ENCODE measurements at regions not wholly inside any gene's neighbourhood (a gene's known extent, or its start where the extent isn't known, plus 50 kb on each side); places are given as distances from the start of the nearest gene placed in this dataset.

- TF ChIP-seq CTCF (IDR thresholded peaks at IDR 0.05) (no peak), POLR2A (IDR thresholded peaks at IDR 0.05) (no peak)
- no peak for DNase-seq
- H3K4me1 ChIP-seq = no peaks in the 10 kb centered on the region
- no peaks in the 10 kb centered on the region for H3K9me3 ChIP-seq
- intact Hi-C loops (cut with DNase I; ENCODE audit: low total_unique reads) = no loop called here
- H3K27me3 ChIP-seq = no peaks in the 10 kb centered on the region
- H3K4me3 ChIP-seq = no peak overlapping the region
- H3K27ac ChIP-seq = no peak overlapping the region
- no peaks in the 10 kb centered on the region for H3K36me3 ChIP-seq
Measured at GRCh38 chr3:110101361-110101760, 764.0 kb upstream of the DPPA4 start.

- intact Hi-C loops (cut with DNase I; ENCODE audit: low total_unique reads) = no loop called here
- H3K36me3 ChIP-seq = no peaks in the 10 kb centered on the region
- no peaks in the 10 kb centered on the region for H3K27me3 ChIP-seq
- H3K27ac ChIP-seq = no peak overlapping the region
- H3K4me3 ChIP-seq = no peak overlapping the region
- no peak for TF ChIP-seq CTCF (IDR thresholded peaks at IDR 0.05)
- TF ChIP-seq POLR2A (IDR thresholded peaks at IDR 0.05) = no peak
- DNase-seq = no peak
- no peaks in the 10 kb centered on the region for H3K9me3 ChIP-seq
- no peaks in the 10 kb centered on the region for H3K4me1 ChIP-seq
Measured at GRCh38 chr3:110106805-110107204, 769.5 kb upstream of the DPPA4 start.

- Histone ChIP-seq H3K27me3 (no peaks in the 10 kb centered on the region), H3K9me3 (no peaks in the 10 kb centered on the region), H3K27ac (no peak overlapping the region), H3K4me3 (no peak overlapping the region), H3K4me1 (no peaks in the 10 kb centered on the region), H3K36me3 (no peaks in the 10 kb centered on the region)
- intact Hi-C loops (cut with DNase I; ENCODE audit: low total_unique reads) = no loop called here
- no peak for DNase-seq
- TF ChIP-seq POLR2A (IDR thresholded peaks at IDR 0.05) (no peak), CTCF (IDR thresholded peaks at IDR 0.05) (no peak)
Measured at GRCh38 chr3:110123946-110124345, 786.6 kb upstream of the DPPA4 start.

GRCh38 chr3:110126065-110126464, 788.7 kb upstream of the DPPA4 start:
- Histone ChIP-seq H3K9me3 (no peaks in the 10 kb centered on the region), H3K4me3 (no peak overlapping the region), H3K4me1 (no peaks in the 10 kb centered on the region), H3K27ac (no peak overlapping the region), H3K36me3 (no peaks in the 10 kb centered on the region), H3K27me3 (no peaks in the 10 kb centered on the region)
- DNase-seq = no peak
- TF ChIP-seq CTCF (IDR thresholded peaks at IDR 0.05) (no peak), POLR2A (IDR thresholded peaks at IDR 0.05) (no peak)
- intact Hi-C loops (cut with DNase I; ENCODE audit: low total_unique reads) = no loop called here

- no peaks in the 10 kb centered on the region for H3K9me3 ChIP-seq
- TF ChIP-seq CTCF (IDR thresholded peaks at IDR 0.05) (no peak), POLR2A (IDR thresholded peaks at IDR 0.05) (no peak)
- intact Hi-C loops (cut with DNase I; ENCODE audit: low total_unique reads) = no loop called here
Measured at GRCh38 chr3:110133971-110134370, 796.6 kb upstream of the DPPA4 start.

More at GRCh38 chr3:110133971-110134370, 796.6 kb upstream of the DPPA4 start:
- Histone ChIP-seq H3K4me1 (no peaks in the 10 kb centered on the region), H3K27me3 (no peaks in the 10 kb centered on the region), H3K36me3 (no peaks in the 10 kb centered on the region), H3K4me3 (no peak overlapping the region), H3K27ac (no peak overlapping the region)
- DNase-seq = no peak

All from uterus (tissue), 3 donors.